ENCODE measurements at regions not wholly inside any gene's neighbourhood (a gene's known extent, or its start where the extent isn't known, plus 50 kb on each side); places are given as distances from the start of the nearest gene placed in this dataset.

DNA sequence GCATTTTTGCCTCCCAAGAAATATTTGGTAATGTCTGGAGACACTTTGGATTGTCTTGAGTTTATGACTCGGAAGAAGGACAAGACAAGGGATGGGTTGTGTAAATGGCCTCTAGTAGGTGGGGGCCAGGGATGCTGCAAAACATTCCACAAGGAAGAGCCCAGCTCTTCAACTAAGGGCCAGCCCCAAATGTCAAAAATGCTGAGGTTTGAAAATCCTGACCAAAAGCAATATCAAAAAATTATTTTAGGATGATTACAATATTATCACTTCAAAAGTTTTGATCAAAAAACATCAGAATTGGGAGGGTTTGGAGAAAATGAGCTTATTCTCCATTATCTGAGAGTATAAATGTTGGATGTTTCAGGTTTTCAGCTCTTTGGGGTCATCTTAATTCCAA, 248.9 kb upstream of the SLC24A2 start:
- no peak for DNase-seq

DNA sequence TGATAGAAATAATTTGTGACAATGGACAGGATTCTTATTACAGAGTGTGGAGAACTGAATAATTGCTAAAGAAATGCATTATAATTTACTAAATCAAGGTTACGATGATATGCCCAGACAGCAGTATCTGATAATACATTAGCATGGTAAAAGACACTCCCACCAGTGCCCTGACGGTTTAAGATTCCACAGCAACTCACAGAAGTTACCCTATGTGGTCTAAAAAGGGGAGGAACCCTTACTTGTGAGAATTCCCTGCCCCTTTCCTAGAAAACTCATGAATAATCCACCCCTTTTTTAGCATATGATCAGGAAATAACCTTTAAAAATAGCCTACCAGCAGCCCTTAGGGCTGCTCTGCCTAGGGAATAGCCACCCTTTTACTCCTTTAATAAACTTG, 244.7 kb upstream of the SLC24A2 start:
- no peak for DNase-seq

DNA sequence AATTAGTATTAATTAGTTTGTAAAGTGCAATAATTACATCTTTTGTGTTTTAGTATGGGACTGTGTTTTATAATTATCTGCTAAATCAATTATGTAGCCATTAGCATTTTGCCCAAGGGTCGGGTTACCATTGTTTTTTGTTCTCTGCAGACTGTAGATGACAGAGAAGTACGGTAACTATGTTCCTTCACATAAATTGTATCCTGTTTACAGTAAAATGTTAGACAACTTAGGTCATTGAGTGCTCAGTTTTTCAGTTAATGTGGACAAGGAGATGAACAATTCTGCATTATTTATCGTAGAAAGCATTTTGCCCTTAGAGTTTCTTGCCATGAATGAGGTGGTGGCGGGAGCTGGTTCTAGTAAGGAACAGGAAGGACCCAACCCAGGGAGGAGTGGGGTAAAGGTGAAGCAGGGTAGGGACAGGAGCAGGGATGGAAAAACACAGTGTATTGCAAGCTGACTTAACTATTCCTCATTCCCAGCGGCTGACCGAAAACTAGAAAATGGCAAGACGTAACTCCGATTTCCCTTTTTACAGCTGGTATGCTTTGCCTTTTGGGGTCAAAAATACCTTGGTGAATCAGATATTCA, 243.7 kb upstream of the SLC24A2 start:
- DNase-seq, result no peak

DNA sequence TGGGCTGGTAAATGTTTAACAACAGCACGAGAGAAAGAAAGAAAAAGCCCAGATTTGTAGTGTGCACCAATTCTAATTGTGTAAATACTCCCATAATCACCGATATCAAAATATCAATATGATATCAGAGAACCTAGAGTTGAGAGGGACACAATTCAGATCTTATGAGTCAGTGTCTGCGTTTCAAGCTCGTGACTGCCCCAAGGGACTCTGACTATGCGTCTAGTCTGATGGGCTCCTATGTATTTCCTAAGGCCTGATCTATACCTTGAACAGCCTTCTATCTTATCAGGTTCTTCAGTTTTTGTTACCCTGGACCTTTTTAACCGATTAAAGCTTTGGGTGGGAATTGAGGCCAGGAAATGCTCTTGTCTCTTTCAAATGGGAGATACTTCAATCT, 243.0 kb upstream of the SLC24A2 start:
- DNase-seq, result no peak

DNA sequence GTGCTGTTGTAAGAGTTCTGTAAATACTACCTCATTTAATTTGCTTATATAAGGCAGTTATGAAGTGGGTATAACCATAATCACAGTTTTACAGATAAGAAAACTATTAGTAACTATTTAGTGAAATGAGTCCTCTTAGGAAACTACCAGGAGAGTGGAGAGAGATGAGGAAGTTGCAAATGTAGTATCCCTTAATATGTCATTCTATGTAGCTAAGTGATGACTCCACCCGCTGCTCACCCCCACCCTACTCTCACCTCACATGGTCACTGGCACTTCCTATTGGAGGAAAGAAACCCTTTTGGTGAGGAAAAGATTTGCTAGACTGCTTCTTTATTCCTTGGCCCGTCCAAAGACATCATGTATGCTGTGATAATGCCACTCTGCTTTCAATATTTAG, 241.8 kb upstream of the SLC24A2 start:
- DNase-seq, result no peak

DNA sequence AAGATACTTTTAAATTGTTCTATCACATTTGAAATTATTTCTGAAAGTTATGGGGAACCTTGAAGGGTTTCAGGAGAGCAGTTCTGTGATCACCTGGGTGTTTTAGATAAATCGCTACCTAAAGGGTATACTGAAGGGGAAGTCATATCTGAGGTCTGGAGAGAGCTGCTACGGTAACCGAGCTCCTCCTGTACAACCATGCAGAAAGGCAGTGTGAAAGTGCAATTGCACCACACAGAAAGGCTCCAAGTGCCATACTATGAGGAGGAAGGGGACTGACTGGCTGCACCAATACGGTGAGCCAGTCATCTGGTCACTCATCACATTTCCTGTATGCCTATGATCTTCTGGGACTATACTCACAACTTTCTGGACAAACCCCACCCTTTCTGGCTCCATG, 241.4 kb upstream of the SLC24A2 start:
- no peak for DNase-seq

DNA sequence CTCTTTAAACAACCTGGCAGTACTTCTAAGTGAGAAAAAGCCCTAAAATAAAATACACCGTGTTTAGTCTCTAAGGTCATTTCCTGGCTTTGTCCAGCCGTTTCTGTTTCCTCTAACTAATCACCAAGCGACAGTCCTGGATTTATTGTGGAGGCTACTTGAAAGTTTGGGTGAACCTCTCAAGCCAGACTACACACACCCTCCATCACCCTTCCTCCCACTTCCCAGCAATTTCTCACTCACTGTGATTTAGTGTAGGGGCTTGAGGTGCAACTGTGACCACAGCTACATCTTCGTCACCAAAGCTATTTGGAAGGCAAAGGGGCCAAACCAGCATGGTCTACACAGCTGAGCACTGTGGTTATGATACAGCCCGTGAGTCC, 240.0 kb upstream of the SLC24A2 start:
- DNase-seq, result no peak

DNA sequence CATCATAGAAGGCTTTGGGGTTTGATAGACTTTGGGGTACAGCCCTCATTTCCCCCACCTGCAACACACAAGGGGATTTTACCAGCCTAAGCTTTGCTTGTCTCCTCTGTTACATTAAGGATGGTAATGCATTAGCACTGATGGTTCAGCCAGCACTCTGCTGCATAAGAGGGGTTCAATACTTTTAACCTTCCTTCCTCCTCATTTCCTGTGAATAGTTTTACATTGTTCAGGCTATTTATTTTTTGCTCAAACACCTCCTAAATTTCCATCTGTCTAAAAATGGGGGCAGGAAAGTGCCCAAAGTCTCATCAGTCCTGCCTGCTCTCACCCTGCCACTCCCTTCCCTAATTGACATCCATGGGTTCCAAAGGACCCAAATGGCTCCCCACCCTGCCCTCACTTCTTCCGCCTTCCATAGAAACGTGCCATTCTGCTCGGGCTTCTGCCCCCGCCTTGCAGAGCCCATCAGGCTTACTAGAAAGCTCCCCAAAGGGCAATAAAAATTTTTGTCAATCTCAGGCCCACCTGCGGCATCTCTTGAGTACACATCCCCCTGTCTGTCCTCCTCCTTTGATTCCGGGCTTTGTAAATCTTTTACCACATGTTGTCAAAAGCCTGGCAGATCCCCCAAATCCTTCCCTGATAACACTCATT, 239.5 kb upstream of the SLC24A2 start:
- no peak for DNase-seq

DNA sequence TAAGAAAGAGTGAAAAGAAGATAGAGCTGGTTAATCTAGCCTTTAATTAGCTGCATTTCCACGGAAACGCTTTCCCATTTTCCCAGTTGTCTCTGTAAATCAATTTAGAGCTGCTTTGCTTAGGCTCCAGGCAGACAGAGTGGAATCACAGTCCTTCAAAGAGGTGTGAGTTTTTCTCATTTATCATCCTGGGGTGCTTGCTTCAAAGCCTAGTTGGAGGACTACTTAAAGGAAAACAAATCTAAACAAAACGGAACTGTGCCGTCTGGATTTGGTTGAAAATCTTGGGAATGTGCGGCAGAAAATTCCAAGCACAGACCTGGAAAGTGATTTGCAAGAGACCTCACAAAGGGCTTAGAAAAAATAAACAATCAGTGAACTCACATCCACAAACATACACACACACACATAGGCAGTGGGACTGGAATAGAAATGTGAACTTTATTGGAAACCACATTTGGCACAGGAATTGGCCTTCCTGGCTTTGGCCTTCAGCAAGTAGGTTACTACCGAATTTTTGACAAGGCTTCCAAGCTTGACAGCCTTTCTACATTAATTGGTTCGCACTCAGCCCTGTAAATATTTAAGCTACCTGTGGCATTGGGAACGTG, 235.2 kb upstream of the SLC24A2 start:
- DNase-seq, result no peak

DNA sequence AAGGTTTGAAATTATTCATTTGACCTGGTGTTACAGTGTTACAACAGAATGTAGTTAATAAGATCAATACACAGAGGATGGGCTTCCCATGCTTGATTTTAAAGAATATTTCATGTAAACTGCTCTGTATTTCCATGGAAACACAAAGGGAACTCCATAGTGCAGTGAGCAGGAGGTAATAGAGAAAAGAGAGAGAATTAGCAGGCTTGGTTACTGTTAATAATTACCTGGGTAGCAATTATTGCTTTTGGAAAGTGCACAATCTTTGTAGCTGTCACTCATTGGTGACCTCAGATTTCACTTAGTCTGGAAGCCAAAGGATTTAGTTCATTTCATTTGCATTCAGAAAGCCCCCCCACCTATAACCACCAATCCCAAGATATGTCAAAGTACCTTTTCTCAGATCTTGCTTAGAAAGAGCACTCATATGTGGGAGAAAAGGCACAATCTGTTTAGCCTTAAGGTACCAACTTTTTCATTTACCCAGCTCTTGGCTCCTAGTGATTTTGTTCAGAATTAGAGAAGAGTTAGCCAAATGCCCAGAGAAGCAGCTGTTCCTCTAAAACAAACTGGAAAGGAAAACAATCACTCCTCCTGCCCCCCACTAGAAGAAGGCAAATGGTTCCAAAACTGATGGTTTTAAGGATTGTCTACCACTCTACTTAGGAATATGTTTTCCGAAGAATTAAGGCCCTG, 234.5 kb upstream of the SLC24A2 start:
- DNase-seq, result no peak

DNA sequence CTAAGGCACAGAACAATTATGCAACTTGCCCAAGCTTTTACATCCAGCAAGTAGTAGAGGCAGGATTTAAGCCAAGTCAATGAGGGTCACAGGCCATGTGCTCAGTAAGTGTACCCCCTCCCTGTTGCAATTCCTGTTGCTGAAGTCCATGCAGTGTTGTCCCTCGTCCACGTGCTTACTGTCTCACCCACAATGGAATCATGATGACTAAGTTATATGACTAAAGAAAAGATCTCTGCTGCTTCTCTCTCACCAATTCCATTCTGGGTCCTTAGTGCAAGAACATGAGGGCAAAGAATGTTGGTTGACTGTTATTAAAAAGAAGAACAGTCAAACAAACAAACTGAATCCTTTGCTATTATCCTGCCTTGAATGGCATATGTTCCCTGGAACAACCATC, 233.6 kb upstream of the SLC24A2 start:
- no peak for DNase-seq

DNA sequence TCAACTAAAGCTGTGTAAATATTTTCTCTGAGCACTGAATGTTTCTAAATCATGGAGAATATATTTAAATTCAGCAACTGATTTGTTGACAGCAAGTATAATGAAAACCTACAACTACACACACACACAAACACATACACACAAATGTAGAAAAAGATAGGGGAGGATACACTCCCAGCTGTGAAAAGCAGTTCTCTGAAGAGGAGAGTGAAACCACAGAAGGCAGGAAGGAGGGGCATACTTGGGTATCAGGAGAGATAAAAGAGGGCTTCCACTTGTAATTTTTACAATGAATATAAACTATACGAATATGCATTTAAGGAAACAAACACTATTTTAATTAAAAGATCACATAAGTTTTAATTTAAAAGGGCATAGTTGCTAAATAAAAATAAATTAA, 227.8 kb upstream of the SLC24A2 start:
- DNase-seq, result no peak

DNA sequence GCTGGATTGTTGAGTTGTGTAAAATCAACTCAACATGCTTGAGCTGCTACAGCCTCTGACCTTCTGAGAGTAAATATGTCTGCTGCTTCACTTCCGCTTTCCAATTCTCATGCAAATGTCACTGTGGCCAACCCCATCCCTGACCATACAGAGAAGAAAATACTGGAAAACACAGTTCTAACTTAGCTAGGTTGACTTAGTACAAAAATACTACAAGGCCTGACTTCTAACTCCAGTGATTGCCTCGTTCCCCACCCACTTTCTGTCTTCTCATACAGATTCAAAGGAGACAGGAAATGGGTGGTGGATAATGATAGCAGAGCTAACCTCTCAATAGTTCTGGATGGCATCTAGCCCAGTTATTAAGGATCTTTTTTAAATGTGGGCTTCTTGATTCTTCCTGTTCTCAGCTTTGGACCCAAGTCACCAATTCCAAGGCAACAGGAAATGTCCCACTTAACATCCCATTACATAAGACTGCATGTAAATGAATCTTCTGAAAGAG, 226.6 kb upstream of the SLC24A2 start:
- peak; percentile 14 for DNase-seq

DNA sequence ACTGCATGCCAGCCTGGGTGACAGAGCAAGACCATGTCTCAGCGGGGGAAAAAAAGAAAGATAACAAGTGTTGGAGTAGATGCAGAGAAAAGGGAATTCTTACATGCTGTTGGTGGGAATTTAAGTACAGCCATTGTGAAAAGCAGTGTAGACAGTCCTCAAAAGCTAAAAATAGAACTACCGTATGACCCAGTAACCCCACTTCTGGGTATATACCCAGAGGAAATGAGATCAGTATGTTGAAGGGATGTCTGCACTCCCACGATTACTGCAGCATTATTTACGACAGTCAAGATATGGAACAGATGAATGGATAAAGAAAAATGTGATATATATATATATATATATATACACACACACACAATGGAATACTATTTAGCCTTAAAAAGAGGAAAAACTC, 225.3 kb upstream of the SLC24A2 start:
- DNase-seq, result no peak

DNA sequence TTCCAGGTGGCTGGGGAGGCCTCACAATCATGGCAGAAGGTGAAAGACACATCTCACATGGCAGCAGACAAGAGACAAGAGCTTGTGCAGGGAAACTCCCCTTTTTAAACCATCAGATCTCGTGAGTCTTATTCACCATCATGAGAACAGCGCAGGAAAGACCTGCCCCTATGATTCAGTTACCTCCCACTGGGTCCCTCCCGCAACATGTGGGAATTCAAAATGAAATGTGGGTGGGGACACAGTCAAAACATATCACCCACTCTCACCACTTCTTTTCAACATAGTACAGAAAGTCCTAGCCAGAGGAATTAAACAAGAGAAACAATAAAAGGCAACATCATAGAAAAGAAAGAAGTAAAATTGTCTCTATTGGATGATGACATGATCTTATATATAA, 223.4 kb upstream of the SLC24A2 start:
- DNase-seq, result no peak

DNA sequence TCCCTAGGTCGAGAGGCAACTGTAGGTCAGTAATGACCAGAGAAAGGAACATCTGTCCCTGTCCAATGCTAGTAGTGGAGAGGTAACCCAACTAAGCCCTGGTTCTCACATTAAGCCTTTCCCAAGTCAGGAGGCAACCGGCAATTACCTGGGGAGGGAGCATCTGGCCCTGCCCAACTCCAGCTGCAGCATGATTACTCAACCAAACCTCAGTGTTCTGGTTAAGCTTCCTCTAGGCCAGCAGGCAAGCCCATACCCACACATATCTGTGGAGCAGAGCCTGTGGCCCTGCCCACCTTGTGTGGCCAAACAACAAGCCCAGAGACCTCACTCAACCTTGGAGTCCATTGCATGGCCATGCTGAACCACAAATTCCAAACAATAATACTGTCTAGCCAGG, 220.8 kb upstream of the SLC24A2 start:
- DNase-seq, result no peak

DNA sequence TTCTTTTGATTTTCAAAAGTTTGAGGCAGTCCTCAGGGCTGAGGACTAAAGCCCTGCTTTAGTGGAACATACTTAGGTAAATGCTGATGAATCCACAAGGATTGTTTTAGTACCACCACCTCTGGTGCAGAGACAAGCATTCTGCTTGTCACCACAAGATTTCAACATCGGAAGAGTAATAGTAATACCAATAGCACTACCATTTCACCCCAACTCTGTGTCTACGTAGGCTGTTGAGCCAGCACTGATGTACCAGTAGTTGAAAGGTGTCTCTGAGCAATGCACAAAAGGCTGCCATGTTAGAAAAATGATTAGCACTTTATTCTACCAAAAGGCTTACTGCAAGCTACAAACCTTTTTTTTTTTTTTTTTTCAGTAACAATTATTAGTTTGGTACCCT, 213.2 kb upstream of the SLC24A2 start:
- DNase-seq, result no peak

DNA sequence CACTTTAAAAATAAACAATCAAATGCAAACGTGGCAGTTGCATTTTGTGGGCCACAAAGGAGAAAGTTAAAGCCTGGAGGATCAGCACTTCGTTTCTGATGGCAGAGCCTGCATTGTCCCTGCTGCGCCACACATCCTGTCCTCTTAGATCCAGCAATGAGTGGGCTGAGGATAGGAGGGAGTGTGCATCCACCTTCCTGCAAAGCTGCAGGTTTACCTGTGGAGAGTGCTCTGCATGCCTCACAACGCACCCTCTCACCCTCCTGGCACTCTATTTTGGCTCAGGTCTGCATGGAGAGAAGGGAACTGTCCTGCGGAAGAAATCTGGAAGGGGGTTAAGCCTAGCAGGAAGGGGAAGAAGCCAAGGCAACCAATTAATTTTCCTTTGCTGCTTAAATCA, 212.2 kb upstream of the SLC24A2 start:
- DNase-seq, result no peak

DNA sequence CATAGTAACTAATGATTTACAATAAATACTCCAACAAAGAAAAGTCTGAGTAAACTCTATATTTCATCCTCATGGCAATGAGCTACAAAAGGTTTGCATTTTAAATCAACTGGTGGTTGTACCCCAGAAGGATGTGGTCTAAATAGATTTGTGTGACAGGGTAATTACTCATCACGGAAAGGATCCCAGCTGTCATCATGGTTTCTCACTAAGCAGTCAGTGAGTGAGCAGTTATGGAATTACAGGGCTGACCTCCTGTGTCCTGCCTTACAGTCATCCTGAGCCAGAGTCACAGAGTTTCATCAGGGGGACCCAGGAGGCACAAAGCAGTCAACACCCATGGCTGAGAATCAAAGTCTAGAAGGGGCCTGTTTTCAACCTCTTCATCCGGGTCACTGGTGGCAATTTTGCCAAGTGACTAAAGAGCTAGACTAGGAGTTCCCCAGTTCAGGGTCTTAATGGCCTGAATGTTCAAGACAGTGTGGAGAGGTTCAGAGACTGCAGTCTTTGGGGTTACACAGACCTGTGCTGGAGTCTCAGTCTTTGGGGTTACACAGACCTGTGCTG, 210.7 kb upstream of the SLC24A2 start:
- no peak for DNase-seq

DNA sequence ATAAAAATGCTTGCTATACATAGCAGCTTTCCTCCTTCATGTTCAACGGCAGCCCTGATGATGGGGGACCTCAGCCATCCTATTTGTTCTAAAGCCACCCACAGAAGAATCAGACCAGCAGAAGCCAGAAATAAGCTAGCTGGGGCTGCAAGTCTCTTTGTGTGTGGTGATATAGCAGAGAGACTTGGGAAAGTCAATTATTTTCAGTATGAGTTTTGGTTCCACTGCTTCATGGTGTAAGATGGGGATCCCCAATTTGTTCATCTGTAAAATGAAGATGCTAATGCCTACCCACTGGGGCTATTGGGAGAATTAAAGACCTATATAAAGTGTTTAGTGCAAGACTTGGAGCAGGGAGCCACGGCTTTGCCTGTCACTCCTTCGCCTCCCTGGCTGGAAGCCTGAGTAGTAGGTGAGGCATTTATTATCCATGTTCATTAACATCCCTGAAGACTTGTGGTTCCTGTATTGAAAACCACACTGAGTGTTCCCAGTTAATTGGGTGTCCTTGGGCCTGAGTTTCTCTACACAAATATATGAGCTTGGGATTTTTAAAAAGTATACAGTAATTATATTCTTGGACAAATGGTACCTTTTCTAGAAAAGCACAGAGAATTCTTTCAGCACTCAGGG, 210.1 kb upstream of the SLC24A2 start:
- no peak for DNase-seq

DNA sequence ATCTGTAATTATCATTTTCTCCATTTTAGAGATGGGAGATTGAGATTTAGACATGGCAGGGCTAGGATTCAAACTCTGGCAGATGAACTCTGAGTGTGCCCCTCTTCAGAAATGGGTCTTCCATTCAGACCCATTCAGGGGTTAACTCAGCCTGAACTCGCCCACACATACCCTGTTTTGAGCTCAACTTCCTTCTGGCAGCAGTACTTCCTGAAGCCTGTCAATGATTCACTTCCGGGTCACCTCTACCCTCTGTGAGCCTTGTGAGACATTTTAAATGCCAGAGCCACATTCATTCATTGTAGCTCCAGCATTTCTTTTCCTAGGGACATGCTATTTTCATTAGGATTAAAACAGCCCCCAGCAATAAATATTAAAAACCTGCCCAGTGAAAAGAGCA, 209.3 kb upstream of the SLC24A2 start:
- no peak for DNase-seq

DNA sequence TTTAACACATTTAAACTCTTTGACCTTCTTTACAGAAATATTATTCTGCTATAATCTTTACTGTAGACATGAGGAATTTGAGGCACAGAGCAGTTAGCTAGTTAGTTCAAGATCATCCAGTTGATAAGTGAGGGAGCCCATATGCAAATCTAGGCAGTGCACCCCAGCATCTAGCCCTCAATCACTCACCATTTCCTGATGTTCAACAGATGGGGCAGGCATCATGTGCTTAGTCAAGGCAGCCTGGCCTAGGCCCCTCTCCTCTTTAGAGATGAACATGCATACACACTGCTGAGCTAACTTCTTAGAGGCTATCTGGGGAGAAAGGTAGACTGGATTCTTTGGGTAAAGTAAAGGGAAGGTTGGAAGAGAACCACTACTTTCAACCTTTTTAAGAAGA, 206.8 kb upstream of the SLC24A2 start:
- no peak for DNase-seq

DNA sequence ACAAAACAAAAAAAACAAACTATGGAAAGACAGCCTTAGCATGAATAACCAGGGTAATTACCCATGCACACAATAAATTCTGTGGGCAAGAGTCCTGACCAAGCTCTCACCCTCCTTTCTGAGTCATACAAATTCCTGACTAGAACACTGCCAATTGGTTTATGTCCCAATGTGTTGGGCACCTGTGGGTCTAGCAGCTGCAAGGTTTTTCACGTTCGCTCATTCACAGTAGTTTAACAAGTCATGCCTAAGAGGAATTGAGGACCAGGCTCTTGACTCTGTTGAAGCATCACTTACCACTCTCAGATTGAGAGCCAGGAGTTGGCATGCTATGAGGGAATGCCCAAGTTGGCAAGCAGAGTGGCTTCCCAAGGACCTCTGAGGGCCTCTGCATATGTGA, 205.5 kb upstream of the SLC24A2 start:
- no peak for DNase-seq
